WTC11 (cell line): ENCODE measurements at regions not wholly inside any gene's neighbourhood (a gene's known extent, or its start where the extent isn't known, plus 50 kb on each side); places are given as distances from the start of the nearest gene placed in this dataset.
A peak's percentile ranks its signal among the peaks of the same experiment; 100 is the strongest.

ENCODE experiments used
- ARID4B ChIP-seq: sonication (generic); formaldehyde crosslinking; IDR thresholded peaks from 2 replicates; pipeline ENCODE4 v1.8.0; 2023; ENCODE audit warnings: missing genetic modification reagents, mild to moderate bottlenecking, borderline replicate concordance
- ATF1 ChIP-seq: sonication (generic); formaldehyde crosslinking; IDR thresholded peaks from 2 replicates; pipeline ENCODE4 v1.8.1; 2023; ENCODE audit warnings: mild to moderate bottlenecking, moderate library complexity, missing genetic modification reagents
- ATF6 ChIP-seq: sonication (generic); formaldehyde crosslinking; IDR thresholded peaks from 2 replicates; pipeline ENCODE4 v1.8.1; 2023; ENCODE audit warnings: mild to moderate bottlenecking, missing genetic modification reagents
- E2F5 ChIP-seq: sonication (generic); formaldehyde crosslinking; IDR thresholded peaks from 2 replicates; pipeline ENCODE4 v1.8.1; 2022; ENCODE audit warnings: mild to moderate bottlenecking, moderate library complexity, missing genetic modification reagents
- ESRRA ChIP-seq: sonication (generic); formaldehyde crosslinking; IDR thresholded peaks from 2 replicates; pipeline ENCODE4 v1.8.1; 2022; ENCODE audit warnings: mild to moderate bottlenecking, missing genetic modification reagents, borderline replicate concordance
- ETV6 ChIP-seq: sonication (generic); formaldehyde crosslinking; IDR thresholded peaks from 2 replicates; pipeline ENCODE4 v1.8.1; 2022; ENCODE audit warnings: mild to moderate bottlenecking, missing genetic modification reagents
- GRHL2 ChIP-seq: fragments of 250-450 bp; sonication (Bioruptor Pico); IDR thresholded peaks from 2 replicates; pipeline ENCODE4 v1.8.0; 2022; ENCODE audit warnings: mild to moderate bottlenecking, moderate library complexity; ENCODE audit not compliant: insufficient replicate concordance, severe bottlenecking
- KAT7 ChIP-seq: sonication (generic); formaldehyde crosslinking; IDR thresholded peaks from 2 replicates; pipeline ENCODE4 v1.8.1; 2023; ENCODE audit warnings: missing genetic modification reagents, mild to moderate bottlenecking, borderline replicate concordance
- MXD4 ChIP-seq: fragments of 250-450 bp; sonication (Bioruptor Pico); IDR thresholded peaks from 2 replicates; pipeline ENCODE4 v1.8.0; 2021; ENCODE audit warnings: mild to moderate bottlenecking, moderate library complexity, borderline replicate concordance
- PRDM15 ChIP-seq: sonication (generic); formaldehyde crosslinking; IDR thresholded peaks from 2 replicates; pipeline ENCODE4 v1.8.0; 2022; ENCODE audit warnings: missing genetic modification reagents
- PRRX2 ChIP-seq: fragments of 250-450 bp; sonication (Bioruptor Pico); IDR thresholded peaks from 2 replicates; pipeline ENCODE4 v1.8.0; 2021; ENCODE audit warnings: mild to moderate bottlenecking
- TCF7 ChIP-seq: sonication (generic); formaldehyde crosslinking; IDR thresholded peaks from 2 replicates; pipeline ENCODE4 v1.8.0; 2022; ENCODE audit warnings: mild to moderate bottlenecking, low read depth, missing genetic modification reagents, moderate library complexity
- ZBTB43 ChIP-seq: sonication (generic); formaldehyde crosslinking; IDR thresholded peaks from 2 replicates; pipeline ENCODE4 v1.8.1; 2023; ENCODE audit warnings: mild to moderate bottlenecking, missing genetic modification reagents
- ZNF532 ChIP-seq: fragments of 250-450 bp; sonication (Bioruptor Pico); IDR thresholded peaks from 2 replicates; pipeline ENCODE4 v1.9.0; 2021; ENCODE audit warnings: mild to moderate bottlenecking, borderline replicate concordance
- TF ChIP-seq, protein P1 (sequence below): sonication (generic); formaldehyde crosslinking; IDR thresholded peaks from 2 replicates; pipeline ENCODE4 v1.8.0; 2022; ENCODE audit warnings: mild to moderate bottlenecking, missing genetic modification reagents
- TF ChIP-seq, protein P2 (sequence below): sonication (generic); formaldehyde crosslinking; IDR thresholded peaks from 2 replicates; pipeline ENCODE4 v1.8.0; 2023; ENCODE audit warnings: mild to moderate bottlenecking, missing genetic modification reagents

- peak; percentile 95 for TF ChIP-seq ARID4B (CRISPR knock-in tag)
- peak; percentile 80; the same call in 1 of the 2 replicates for TF ChIP-seq ETV6 (CRISPR knock-in tag)
- no peak for TF ChIP-seq GRHL2 (CRISPR knock-in tag)
- peak; percentile 41; the same call in 1 of the 2 replicates for TF ChIP-seq E2F5 (CRISPR knock-in tag)
- TF ChIP-seq ATF6: no peak
- no peak for TF ChIP-seq PRDM15
- no peak for TF ChIP-seq ATF1 (CRISPR knock-in tag)
- TF ChIP-seq TCF7: no peak
- TF ChIP-seq PRRX2 (CRISPR knock-in tag): no peak
- TF ChIP-seq ESRRA (CRISPR knock-in tag): peak; percentile 91
- TF ChIP-seq, protein P1, sequence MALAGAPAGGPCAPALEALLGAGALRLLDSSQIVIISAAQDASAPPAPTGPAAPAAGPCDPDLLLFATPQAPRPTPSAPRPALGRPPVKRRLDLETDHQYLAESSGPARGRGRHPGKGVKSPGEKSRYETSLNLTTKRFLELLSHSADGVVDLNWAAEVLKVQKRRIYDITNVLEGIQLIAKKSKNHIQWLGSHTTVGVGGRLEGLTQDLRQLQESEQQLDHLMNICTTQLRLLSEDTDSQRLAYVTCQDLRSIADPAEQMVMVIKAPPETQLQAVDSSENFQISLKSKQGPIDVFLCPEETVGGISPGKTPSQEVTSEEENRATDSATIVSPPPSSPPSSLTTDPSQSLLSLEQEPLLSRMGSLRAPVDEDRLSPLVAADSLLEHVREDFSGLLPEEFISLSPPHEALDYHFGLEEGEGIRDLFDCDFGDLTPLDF (CRISPR knock-in tag): 0 out of 2 replicates have a peak, but pooled peaks have one; percentile 47
- no peak for TF ChIP-seq KAT7
- TF ChIP-seq MXD4 (CRISPR knock-in tag): no peak
- TF ChIP-seq ZBTB43: peak; percentile 80
- TF ChIP-seq, protein P2, sequence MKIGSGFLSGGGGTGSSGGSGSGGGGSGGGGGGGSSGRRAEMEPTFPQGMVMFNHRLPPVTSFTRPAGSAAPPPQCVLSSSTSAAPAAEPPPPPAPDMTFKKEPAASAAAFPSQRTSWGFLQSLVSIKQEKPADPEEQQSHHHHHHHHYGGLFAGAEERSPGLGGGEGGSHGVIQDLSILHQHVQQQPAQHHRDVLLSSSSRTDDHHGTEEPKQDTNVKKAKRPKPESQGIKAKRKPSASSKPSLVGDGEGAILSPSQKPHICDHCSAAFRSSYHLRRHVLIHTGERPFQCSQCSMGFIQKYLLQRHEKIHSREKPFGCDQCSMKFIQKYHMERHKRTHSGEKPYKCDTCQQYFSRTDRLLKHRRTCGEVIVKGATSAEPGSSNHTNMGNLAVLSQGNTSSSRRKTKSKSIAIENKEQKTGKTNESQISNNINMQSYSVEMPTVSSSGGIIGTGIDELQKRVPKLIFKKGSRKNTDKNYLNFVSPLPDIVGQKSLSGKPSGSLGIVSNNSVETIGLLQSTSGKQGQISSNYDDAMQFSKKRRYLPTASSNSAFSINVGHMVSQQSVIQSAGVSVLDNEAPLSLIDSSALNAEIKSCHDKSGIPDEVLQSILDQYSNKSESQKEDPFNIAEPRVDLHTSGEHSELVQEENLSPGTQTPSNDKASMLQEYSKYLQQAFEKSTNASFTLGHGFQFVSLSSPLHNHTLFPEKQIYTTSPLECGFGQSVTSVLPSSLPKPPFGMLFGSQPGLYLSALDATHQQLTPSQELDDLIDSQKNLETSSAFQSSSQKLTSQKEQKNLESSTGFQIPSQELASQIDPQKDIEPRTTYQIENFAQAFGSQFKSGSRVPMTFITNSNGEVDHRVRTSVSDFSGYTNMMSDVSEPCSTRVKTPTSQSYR (CRISPR knock-in tag): peak; percentile 83; the same call in 1 of the 2 replicates
- TF ChIP-seq ZNF532 (CRISPR knock-in tag): no peak
Observed at GRCh38 chr10:123614888-123615287, 51.3 kb upstream of the GPR26 start (continued).
